ENCODE measurements at regions not wholly inside any gene's neighbourhood (a gene's known extent, or its start where the extent isn't known, plus 50 kb on each side); places are given as distances from the start of the nearest gene placed in this dataset.

- intact Hi-C loops (cut with micrococcal nuclease): loop anchor here (1.0 to 2.0 kb wide), 3 partner anchors 1055 to 1248 kb away; no protein-coding TSS in a partner anchor
- Mint-ChIP-seq H3K4me1 (no peaks in the 10 kb centered on the region), H3K27me3 (no peaks in the 10 kb centered on the region), H3K36me3 (ENCODE audit: low read depth) (no peaks in the 10 kb centered on the region), H3K9me3 (no peaks in the 10 kb centered on the region), H3K4me3 (no peak overlapping the region), H3K27ac (no peak overlapping the region)
- peak; percentile 56 for ATAC-seq (ENCODE audit: low read depth)
- ChIA-PET CTCF (interaction anchor here (0.9 to 1.6 kb wide), 4 partner anchors 8 to 1200 kb away, joined by 3 read pairs; no protein-coding TSS in a partner anchor), POLR2A (no interaction called here)
- no peak for TF ChIP-seq CTCF (IDR thresholded peaks at IDR 0.05)
- DNase-seq: no peak
Observed at GRCh38 chr5:101678481-101679193, 617.4 kb downstream of the SLCO4C1 start.

DNA sequence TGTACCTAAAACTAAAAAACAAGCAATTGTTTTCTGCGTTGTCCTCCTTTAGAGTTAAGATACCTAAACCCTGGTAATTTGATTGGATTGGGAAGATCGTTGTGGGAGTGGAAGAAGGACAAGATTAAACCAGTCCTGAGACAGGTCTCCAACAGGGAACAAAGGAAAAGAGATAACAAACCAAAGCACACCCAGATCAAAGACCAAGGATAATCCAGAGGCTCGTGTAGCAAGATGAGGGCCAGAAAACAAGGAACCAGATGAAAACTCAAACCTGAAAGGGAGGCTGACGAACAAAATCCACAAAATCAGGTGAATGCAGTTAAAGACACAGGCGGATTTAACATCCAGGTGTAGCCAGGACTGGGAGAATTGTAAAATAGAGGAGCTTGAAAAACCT lies 618.1 kb downstream of the SLCO4C1 start:
- Mint-ChIP-seq H3K36me3 (ENCODE audit: low read depth) (no peaks in the 10 kb centered on the region), H3K4me1 (no peaks in the 10 kb centered on the region), H3K4me3 (no peak overlapping the region), H3K27ac (no peak overlapping the region), H3K9me3 (no peaks in the 10 kb centered on the region), H3K27me3 (no peaks in the 10 kb centered on the region)
- no peak for TF ChIP-seq CTCF (IDR thresholded peaks at IDR 0.05)
- POLR2A ChIA-PET: no interaction called here
- ATAC-seq (ENCODE audit: low read depth) (no peak), DNase-seq (no peak)
- CTCF ChIA-PET: interaction anchor here (1.2 to 1.6 kb wide), 2 partner anchors 17 to 1199 kb away, joined by 3 read pairs; no protein-coding TSS in a partner anchor
- intact Hi-C loops (cut with micrococcal nuclease): loop anchor here (1.0 to 2.0 kb wide), 3 partner anchors 1055 to 1248 kb away; no protein-coding TSS in a partner anchor

DNA sequence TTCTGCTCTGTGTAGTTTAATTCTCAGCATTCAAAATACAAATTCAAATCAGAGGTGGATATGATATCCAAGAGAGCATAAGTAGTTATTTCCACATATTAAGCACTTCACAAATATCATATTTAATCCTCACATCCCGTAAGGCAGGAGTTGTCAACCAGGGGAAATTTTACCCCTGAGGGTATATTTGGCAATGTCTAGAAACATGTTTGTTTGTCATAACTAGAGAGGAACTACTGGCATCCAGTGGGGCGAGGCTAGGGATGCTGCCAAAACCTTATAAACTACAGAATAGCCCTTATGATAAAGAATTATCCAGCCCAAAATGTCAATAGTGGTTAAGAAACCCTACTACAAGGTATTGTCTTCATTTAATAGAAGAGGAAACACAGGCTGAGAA lies 619.4 kb downstream of the SLCO4C1 start:
- Mint-ChIP-seq H3K27me3 (no peaks in the 10 kb centered on the region), H3K36me3 (ENCODE audit: low read depth) (no peaks in the 10 kb centered on the region), H3K9me3 (no peaks in the 10 kb centered on the region), H3K27ac (no peak overlapping the region), H3K4me3 (no peak overlapping the region), H3K4me1 (no peaks in the 10 kb centered on the region)
- ATAC-seq (ENCODE audit: low read depth) (no peak), DNase-seq (no peak)
- intact Hi-C loops (cut with micrococcal nuclease): no loop called here
- TF ChIP-seq CTCF (IDR thresholded peaks at IDR 0.05): no peak
- ChIA-PET POLR2A (no interaction called here), CTCF (no interaction called here)

GRCh38 chr5:101675510-101676219 lies 620.4 kb downstream of the SLCO4C1 start:
- Mint-ChIP-seq H3K9me3 (no peaks in the 10 kb centered on the region), H3K27ac (no peak overlapping the region), H3K4me1 (no peaks in the 10 kb centered on the region), H3K36me3 (ENCODE audit: low read depth) (no peaks in the 10 kb centered on the region), H3K27me3 (no peaks in the 10 kb centered on the region), H3K4me3 (no peak overlapping the region)
- TF ChIP-seq CTCF (IDR thresholded peaks at IDR 0.05): no peak
- no peak for DNase-seq
- intact Hi-C loops (cut with micrococcal nuclease): no loop called here
- ATAC-seq (ENCODE audit: low read depth): no peak
- CTCF ChIA-PET: no interaction called here
- POLR2A ChIA-PET: no interaction called here

GRCh38 chr5:101673120-101673519 lies 623.0 kb downstream of the SLCO4C1 start:
- no peaks in the 10 kb centered on the region for H3K36me3 Mint-ChIP-seq (ENCODE audit: low read depth)
- POLR2A ChIA-PET: no interaction called here
- H3K4me1 Mint-ChIP-seq: no peaks in the 10 kb centered on the region
- CTCF ChIA-PET: no interaction called here
- intact Hi-C loops (cut with micrococcal nuclease): no loop called here
- ATAC-seq (ENCODE audit: low read depth): no peak
- no peak overlapping the region for H3K27ac Mint-ChIP-seq
- DNase-seq: no peak
- no peak overlapping the region for H3K4me3 Mint-ChIP-seq
- H3K9me3 Mint-ChIP-seq: no peaks in the 10 kb centered on the region
- TF ChIP-seq CTCF (IDR thresholded peaks at IDR 0.05): no peak
- H3K27me3 Mint-ChIP-seq: no peaks in the 10 kb centered on the region
